ENCODE measurements at regions not wholly inside any gene's neighbourhood (a gene's known extent, or its start where the extent isn't known, plus 50 kb on each side); places are given as distances from the start of the nearest gene placed in this dataset.

- no peak for DNase-seq (ENCODE audit: low read depth in 2 of 2)
Observed at GRCh38 chr10:10544890-10545289, 472.8 kb upstream of the CELF2 start.

DNA sequence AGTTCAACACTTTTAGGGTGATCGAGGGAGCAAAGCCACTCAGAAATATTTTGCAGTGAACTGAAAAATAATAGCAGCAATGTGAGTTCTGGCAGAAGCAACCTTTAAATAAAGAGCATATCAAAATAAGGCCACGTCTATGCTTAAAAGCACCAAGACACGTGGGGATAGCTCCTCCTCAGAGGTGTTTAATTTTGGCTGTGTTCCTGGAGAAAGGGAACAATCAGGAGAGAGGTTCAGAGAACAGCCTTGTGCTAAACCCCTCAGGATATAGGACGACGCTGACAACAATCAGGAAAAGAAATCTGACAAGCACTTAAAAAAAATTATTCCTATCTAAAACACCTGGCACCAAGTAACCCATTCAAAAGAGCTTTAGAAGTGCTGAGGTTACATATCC, 471.9 kb upstream of the CELF2 start:
- DNase-seq (ENCODE audit: low read depth in 2 of 2): no peak

- no peak for DNase-seq (ENCODE audit: low read depth in 2 of 2)
Observed at GRCh38 chr10:10551596-10552301, 465.9 kb upstream of the CELF2 start.

DNA sequence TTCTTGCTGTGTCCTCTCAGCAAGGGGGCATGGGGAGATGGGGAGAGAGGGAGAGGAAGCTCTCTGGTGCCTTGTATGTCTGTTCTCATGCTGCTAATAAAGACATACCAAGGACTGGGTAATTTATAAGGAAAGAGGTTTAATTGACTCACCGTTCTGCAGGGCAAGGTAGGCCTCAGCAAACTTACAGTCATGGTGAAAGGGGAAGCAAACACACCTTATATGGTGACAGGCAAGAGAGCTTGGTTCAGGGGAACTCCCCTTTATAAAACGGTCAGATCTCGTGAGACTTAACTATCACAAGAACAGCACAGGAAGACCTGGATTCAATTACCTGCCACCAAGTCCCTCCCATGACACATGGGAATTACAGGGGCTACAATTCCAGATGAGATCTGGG, 464.7 kb upstream of the CELF2 start:
- no peak for DNase-seq (ENCODE audit: low read depth in 2 of 2)

GRCh38 chr10:10564081-10564794, 453.4 kb upstream of the CELF2 start:
- DNase-seq (ENCODE audit: low read depth in 2 of 2): no peak

GRCh38 chr10:10576937-10577336, 440.7 kb upstream of the CELF2 start:
- DNase-seq (ENCODE audit: low read depth in 2 of 2): no peak

DNA sequence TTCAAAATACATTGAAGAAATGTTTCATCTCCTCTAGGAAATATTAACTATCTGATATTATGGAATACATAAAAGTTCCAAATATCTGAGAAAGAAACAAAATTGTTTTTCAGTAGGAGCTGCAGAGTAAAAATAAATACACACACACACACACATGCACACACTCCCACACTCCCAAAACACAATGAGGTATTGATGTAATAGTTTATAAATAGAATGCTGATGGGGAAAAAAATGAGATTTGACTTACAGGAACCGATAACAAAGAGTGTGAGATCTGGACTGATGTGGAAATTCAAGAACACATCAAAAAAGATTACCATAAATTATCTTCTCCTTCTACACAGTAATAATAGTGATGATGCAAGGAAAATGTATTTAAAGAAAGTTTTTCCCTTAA, 438.0 kb upstream of the CELF2 start:
- DNase-seq (ENCODE audit: low read depth in 2 of 2): no peak

- DNase-seq (ENCODE audit: low read depth in 2 of 2): no peak
Observed at GRCh38 chr10:10584161-10584560, 433.5 kb upstream of the CELF2 start.

DNA sequence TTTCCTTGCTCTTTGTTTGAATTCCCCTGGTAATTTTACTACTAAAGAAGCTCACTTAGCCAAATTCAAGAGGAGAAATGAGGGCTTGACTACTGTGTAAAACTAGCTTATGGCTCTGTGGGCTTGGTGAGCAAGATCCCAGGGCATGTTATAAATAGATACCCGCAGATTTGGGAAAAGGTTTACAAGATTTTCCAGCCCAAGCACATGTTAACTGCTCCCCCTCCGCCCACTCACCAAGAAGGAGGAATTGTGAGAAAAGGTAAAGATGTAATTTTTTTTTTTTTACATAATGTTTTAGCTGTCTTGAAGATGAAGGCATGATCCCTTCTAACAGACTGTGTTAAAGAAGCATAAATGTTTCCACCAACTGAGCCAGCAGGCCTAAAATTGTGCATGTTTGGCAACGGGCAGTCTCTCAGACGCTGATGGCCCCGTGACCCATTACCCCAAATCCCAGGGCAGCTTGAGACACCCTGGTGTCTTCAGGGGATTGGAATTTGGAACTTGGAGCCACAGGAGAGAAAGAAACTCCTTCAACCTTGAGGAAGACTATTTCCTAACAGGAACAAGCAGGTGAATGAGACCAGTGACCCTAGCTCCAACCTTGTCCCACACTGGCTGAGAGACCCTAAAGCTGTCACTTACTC, 429.8 kb upstream of the CELF2 start:
- no peak for DNase-seq (ENCODE audit: low read depth in 2 of 2)

DNA sequence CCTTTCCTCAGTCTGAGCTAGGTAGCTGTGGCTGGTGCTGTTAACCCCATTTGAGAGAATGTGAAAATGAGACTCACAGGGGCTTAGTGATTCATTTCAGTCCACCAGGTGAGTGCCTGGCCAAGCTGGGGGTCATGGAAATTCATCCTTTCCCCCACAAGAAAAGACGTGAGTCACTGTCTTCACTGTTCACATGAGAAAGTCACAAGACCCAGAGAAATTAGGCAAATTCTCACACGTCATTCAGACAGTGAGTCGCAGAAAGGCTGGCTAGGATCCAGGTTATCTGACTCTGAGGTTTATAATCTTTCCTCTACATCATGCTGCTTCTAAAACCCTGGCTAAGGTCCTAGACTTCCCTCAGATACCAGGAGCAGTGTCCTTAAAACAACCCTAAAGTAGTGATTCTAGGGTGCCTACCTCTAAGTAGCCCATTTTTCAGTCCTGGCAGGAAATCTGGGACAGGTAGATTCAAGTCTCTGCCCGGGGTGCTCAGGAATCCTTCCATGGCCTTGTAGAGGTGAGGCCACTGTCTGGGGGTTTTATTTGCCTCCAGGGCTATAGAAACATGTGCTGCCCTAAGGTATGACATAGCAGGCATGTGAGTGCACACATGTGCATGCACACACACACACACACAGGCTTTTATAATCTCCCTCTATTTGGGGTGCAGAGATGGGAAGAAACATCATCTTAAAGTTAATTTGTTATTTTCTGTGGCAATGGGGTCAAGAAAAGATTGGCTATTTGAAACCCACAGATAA, 427.9 kb upstream of the CELF2 start:
- DNase-seq (ENCODE audit: low read depth in 2 of 2): no peak

GRCh38 chr10:10591715-10592341, 425.8 kb upstream of the CELF2 start:
- no peak for DNase-seq (ENCODE audit: low read depth in 2 of 2)

DNA sequence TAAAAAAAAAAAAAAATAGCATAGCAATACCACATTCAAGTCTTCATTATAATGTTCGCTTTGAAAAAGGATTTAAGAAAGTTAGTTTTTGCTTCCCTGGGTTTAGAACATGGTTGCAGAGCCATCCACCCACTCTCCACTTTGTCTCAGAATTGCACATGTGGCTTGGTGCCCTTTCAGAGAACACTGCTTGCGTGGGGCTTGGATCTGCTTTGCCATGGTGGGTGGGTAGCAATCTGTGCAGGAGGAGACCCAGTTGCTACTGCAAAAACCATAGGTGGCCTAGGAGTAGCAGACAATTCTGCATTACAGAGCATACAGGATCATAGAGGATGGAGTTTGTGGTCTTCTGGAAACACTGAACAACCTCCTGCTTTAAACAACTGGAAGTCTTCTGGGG, 421.4 kb upstream of the CELF2 start:
- no peak for DNase-seq (ENCODE audit: low read depth in 2 of 2)

GRCh38 chr10:10598297-10598696, 419.4 kb upstream of the CELF2 start:
- DNase-seq (ENCODE audit: low read depth in 2 of 2): no peak

DNA sequence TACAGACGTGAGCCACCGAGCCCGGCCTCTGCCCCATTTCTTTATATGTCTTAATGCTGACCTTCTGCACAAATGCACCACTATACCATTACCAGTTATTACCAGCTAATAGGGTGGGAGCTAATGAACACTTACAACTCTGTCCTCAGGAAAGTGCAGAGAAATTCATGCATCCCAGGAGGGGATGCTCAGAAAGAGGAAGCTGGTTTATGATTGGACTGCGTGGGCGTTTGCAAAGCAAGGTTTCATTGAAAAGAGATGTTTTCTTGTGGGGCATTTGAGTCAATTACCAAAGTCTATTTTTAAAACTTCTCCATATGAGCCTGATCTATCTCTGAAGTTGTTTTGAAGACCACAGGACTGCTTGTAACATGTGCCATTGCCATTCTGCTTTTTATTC, 417.7 kb upstream of the CELF2 start:
- DNase-seq (ENCODE audit: low read depth in 2 of 2): no peak

GRCh38 chr10:10605551-10606081, 412.1 kb upstream of the CELF2 start:
- no peak for DNase-seq (ENCODE audit: low read depth in 2 of 2)

GRCh38 chr10:10609379-10609955, 408.2 kb upstream of the CELF2 start:
- no peak for DNase-seq (ENCODE audit: low read depth in 2 of 2)

DNA sequence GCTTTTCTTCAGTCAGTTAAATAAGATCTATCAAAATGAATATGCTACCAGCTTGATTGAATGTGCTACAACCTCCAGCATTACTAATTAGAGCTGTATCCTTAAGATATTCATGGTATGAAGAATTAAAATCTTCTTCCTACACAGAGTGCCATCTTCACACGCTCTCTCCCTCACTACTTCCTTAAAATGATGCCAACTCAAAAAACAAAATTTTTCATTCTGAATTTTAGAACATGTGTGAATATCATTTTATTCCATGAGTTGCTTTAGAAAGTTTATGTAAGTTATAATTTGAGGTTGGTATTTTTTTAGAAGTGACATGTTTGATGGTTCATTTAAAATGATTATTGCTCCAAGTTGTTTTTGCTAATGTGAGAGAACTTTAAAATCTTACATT, 407.5 kb upstream of the CELF2 start:
- DNase-seq (ENCODE audit: low read depth in 2 of 2): no peak

GRCh38 chr10:10612151-10612550, 405.5 kb upstream of the CELF2 start:
- DNase-seq (ENCODE audit: low read depth in 2 of 2): no peak

DNA sequence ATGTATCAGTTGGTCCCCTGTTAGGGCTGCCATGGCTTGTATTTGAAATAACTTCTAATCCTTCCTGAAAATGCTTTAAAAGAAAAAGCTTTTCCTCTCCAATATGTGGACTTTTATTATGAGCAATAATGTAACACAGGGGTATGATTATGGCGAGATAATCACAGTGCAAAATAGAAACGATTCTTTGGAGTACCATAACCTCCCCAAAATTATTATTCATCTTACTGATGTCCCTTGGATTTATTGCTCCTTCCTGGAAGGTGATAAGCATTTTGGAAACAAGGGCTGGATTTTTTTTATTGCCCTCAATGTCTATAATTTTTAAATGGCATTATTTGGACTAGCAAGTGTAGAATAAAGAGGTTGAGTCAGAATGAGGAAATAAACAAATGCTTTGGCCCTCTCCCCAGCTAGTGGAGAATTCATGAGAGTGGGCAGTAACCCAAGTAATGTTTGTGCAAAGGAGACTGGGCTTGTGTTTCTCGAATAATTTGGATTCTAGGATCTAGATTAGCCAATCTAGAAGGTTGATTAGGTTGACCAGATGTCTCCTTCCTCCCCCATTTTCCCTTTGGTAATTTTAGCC, 403.9 kb upstream of the CELF2 start:
- DNase-seq (ENCODE audit: low read depth in 2 of 2): no peak

- DNase-seq (ENCODE audit: low read depth in 2 of 2): no peak
Observed at GRCh38 chr10:10617686-10618085, 400.0 kb upstream of the CELF2 start.

DNA sequence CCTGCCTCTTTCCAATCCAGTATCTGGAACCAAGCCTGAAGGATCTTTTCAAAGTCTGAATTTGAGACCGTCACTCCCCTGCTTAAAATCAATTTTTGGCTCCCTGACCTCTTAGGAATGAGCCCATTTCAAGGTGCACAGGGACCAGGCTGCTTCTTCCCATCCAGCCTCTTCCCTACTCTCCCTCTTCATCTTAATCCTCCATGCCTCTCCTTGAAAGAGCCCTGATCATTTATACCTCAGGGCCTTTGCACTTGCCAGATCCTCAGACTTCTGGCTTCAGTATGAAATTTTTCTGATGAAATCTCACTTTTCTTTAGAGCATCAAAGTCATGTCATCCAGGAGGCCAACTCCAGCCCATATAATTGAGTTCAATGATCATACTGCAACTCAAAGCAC, 399.5 kb upstream of the CELF2 start:
- DNase-seq (ENCODE audit: low read depth in 2 of 2): no peak

All from activated CD4-positive, alpha-beta T cell treated with anti-CD3 and anti-CD28 coated beads for 24 hours (primary cell).